H9 (cell line): ENCODE measurements at regions not wholly inside any gene's neighbourhood (a gene's known extent, or its start where the extent isn't known, plus 50 kb on each side); places are given as distances from the start of the nearest gene placed in this dataset.

Experiments used
- DNase-seq: peaks from one replicate; pipeline ENCODE4 v3.0.0-alpha.2; 2017
- H2AFZ ChIP-seq: one replicate; pipeline ENCODE4 v1.6.1; 2013; ENCODE audit warnings: mild to moderate bottlenecking, low read length, control low read depth, moderate library complexity
- H2AK5ac ChIP-seq: 2 replicates; pipeline ENCODE4 v1.6.1; 2013; ENCODE audit warnings: low read length, control low read depth, mixed read lengths; ENCODE audit not compliant: insufficient read length
- H2BK120ac ChIP-seq: one replicate; pipeline ENCODE4 v1.6.1; 2013; ENCODE audit warnings: low read depth, mild to moderate bottlenecking, low read length, control low read depth, inconsistent platforms; ENCODE audit not compliant: poor library complexity, severe bottlenecking
- H2BK12ac ChIP-seq: 2 replicates; pipeline ENCODE4 v1.6.1; 2013; ENCODE audit warnings: low read length, control low read depth, mixed read lengths, low read depth; ENCODE audit not compliant: insufficient read length
- H2BK15ac ChIP-seq: 2 replicates; pipeline ENCODE4 v1.6.1; 2013; ENCODE audit warnings: low read depth, low read length, control low read depth
- H2BK20ac ChIP-seq: one replicate; pipeline ENCODE4 v1.6.1; 2013; ENCODE audit warnings: low read depth, mild to moderate bottlenecking, low read length, control low read depth, inconsistent platforms; ENCODE audit not compliant: poor library complexity, severe bottlenecking
- H2BK5ac ChIP-seq: 2 replicates; pipeline ENCODE4 v1.6.1; 2013; ENCODE audit warnings: low read length, control low read depth, mixed read lengths; ENCODE audit not compliant: insufficient read length
- H3K14ac ChIP-seq: 2 replicates; pipeline ENCODE4 v1.6.1; 2013; ENCODE audit warnings: low read length, control low read depth; ENCODE audit not compliant: insufficient read depth
- H3K18ac ChIP-seq: 2 replicates; pipeline ENCODE4 v1.6.1; 2013; ENCODE audit warnings: low read depth, mild to moderate bottlenecking, mixed read lengths, low read length, control low read depth; ENCODE audit not compliant: insufficient read length
- H3K23ac ChIP-seq: 2 replicates; pipeline ENCODE4 v1.6.1; 2013; ENCODE audit warnings: low read length, control low read depth, mixed read lengths, low read depth; ENCODE audit not compliant: insufficient read length
- H3K23me2 ChIP-seq: 2 replicates; pipeline ENCODE4 v1.6.1; 2013; ENCODE audit warnings: low read depth, mild to moderate bottlenecking, mixed read lengths, low read length, control low read depth; ENCODE audit not compliant: insufficient read length, poor library complexity, severe bottlenecking
- H3K27ac ChIP-seq: 2 replicates; pipeline ENCODE4 v1.5.1; 2013; ENCODE audit warnings: low read length, control low read depth, mixed read lengths, low read depth; ENCODE audit not compliant: insufficient read length
- H3K27me3 ChIP-seq: 2 replicates; pipeline ENCODE4 v1.6.1; 2013; ENCODE audit warnings: low read length, control low read depth, inconsistent platforms; ENCODE audit not compliant: insufficient read depth
- H3K4ac ChIP-seq: 2 replicates; pipeline ENCODE4 v1.6.1; 2013; ENCODE audit warnings: low read depth, mild to moderate bottlenecking, control low read depth, inconsistent platforms, low read length, moderate library complexity
- H3K4me1 ChIP-seq: 2 replicates; pipeline ENCODE4 v1.6.1; 2013; ENCODE audit warnings: low read length, control low read depth, inconsistent platforms; ENCODE audit not compliant: insufficient read depth
- H3K4me2 ChIP-seq: 2 replicates; pipeline ENCODE4 v1.6.1; 2013; ENCODE audit warnings: low read length, control low read depth, mixed read lengths; ENCODE audit not compliant: insufficient read length, insufficient read depth
- H3K56ac ChIP-seq: 2 replicates; pipeline ENCODE4 v1.6.1; 2013; ENCODE audit warnings: low read depth, mild to moderate bottlenecking, mixed read lengths, low read length, control low read depth; ENCODE audit not compliant: insufficient read length
- H3K79me1 ChIP-seq: 2 replicates; pipeline ENCODE4 v1.6.1; 2013; ENCODE audit warnings: low read depth, mild to moderate bottlenecking, moderate library complexity, low read length, control low read depth, inconsistent platforms; ENCODE audit not compliant: insufficient read depth, poor library complexity, severe bottlenecking
- H3K79me2 ChIP-seq: 2 replicates; pipeline ENCODE4 v1.6.1; 2013; ENCODE audit warnings: low read length, control low read depth, inconsistent platforms; ENCODE audit not compliant: insufficient read depth
- H3K9ac ChIP-seq: 2 replicates; pipeline ENCODE4 v1.6.1; 2013; ENCODE audit warnings: low read length, control low read depth, mixed read lengths; ENCODE audit not compliant: insufficient read length; ENCODE audit errors: extremely low read depth
- H3K9me3 ChIP-seq: one replicate; pipeline ENCODE4 v1.6.1; 2013; ENCODE audit warnings: low read depth, low read length, inconsistent platforms; ENCODE audit not compliant: control insufficient read depth
- H3T11ph ChIP-seq: one replicate; pipeline ENCODE4 v1.6.1; 2013; ENCODE audit warnings: mild to moderate bottlenecking, low read length, control low read depth, inconsistent platforms
- H4K20me1 ChIP-seq: one replicate; pipeline ENCODE4 v1.6.1; 2013; ENCODE audit not compliant: control insufficient read depth, insufficient read length, insufficient read depth
- H4K5ac ChIP-seq: 2 replicates; pipeline ENCODE4 v1.6.1; 2013; ENCODE audit warnings: low read depth, mild to moderate bottlenecking, mixed read lengths, low read length, control low read depth; ENCODE audit not compliant: insufficient read length
- H4K8ac ChIP-seq: replicated peaks from 2 replicates; pipeline ENCODE4 v1.6.1; 2013; ENCODE audit warnings: low read length, control low read depth, mixed read lengths, low read depth; ENCODE audit not compliant: insufficient read length
- H4K91ac ChIP-seq: 2 replicates; pipeline ENCODE4 v1.6.1; 2013; ENCODE audit warnings: low read depth, mild to moderate bottlenecking, moderate library complexity, mixed read lengths, low read length, control low read depth; ENCODE audit not compliant: insufficient read length
- H3K27ac Mint-ChIP-seq, 3 experiments: 2 replicates in 2 of 3; 3 replicates in 1 of 3; pipeline ENCODE4 v1.8.0; 2020 to 2021; ENCODE audit warnings: mixed read lengths in 3 of 3, mild to moderate bottlenecking in 1 of 3, moderate library complexity in 1 of 3
- H3K27me3 Mint-ChIP-seq: 2 replicates; pipeline ENCODE4 v1.8.0; 2021; ENCODE audit warnings: low read depth, mild to moderate bottlenecking, moderate library complexity, mixed read lengths
- H3K36me3 Mint-ChIP-seq, 3 experiments: 2 replicates in 2 of 3; 3 replicates in 1 of 3; pipeline ENCODE4 v1.8.0; 2020 to 2021; ENCODE audit warnings: low read depth in 3 of 3, mixed read lengths in 3 of 3; ENCODE audit not compliant: insufficient read depth in 1 of 3
- H3K4me1 Mint-ChIP-seq, 2 experiments: 2 replicates each; pipeline ENCODE4 v1.8.0; 2020; ENCODE audit warnings: mixed read lengths in 2 of 2
- H3K4me3 Mint-ChIP-seq, 2 experiments: 2 replicates in 1 of 2; 3 replicates in 1 of 2; pipeline ENCODE4 v1.8.0; 2020 to 2021; ENCODE audit warnings: mild to moderate bottlenecking in 2 of 2, mixed read lengths in 2 of 2, moderate library complexity in 1 of 2
- H3K9me3 Mint-ChIP-seq, 2 experiments: 2 replicates in 1 of 2; 3 replicates in 1 of 2; pipeline ENCODE4 v1.8.0; 2020; ENCODE audit warnings: mild to moderate bottlenecking in 2 of 2, mixed read lengths in 2 of 2, moderate library complexity in 1 of 2
- WGBS: extraction: QIAGEN DNeasy Blood & Tissue Kit; methylation state at CpG from one replicate; pipeline ENCODE4 v1.1.7; 2013; ENCODE audit warnings: missing lambda C conversion rate, low lambda C conversion rate, mixed read lengths; ENCODE audit not compliant: insufficient read length; ENCODE audit errors: extremely low coverage; 5-methylcytosine and 5-hydroxymethylcytosine counted together
- TF ChIP-seq, protein P1 (sequence below): fragments of 200-600 bp; sonication (generic); conservative IDR thresholded peaks from 3 replicates; pipeline ENCODE4 v1.8.0; 2021; ENCODE audit warnings: antibody characterized with exemption, mild to moderate bottlenecking

DNA sequence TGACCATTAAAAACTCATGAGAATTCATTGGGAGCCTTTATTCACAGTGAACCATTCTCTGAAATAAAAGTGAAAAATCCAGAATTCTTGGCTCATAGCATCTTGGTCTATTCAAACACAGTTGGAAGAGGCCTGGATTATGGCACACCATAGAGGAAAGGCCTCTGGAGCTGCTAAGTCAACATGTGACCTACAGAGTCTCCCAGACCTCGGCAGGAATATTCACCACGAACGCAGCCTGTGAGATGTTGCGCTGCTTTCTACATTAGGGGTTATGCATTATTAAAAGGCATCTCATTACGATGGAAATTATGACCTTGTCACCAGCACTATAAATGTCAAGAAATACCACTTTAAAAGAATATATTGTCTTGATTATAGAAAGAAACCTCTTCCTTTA, 132.6 kb downstream of the EFNB2 start:
- Histone ChIP-seq H2BK20ac (no peak overlapping the region), H4K91ac (no peak overlapping the region), H3K9ac (no peak overlapping the region), H3K4me2 (no peak overlapping the region), H2AK5ac (no peak overlapping the region), H3K18ac (no peak overlapping the region), H2BK15ac (no peak overlapping the region), H3K23me2 (no peaks in the 10 kb centered on the region), H2BK120ac (no peak overlapping the region), H3K4me1 (peaks cover 4% of the 10 kb centered on the region; the same call in 1 of the 2 replicates), H3K23ac (no peak overlapping the region), H3K79me1 (no peaks in the 10 kb centered on the region), H3K4ac (no peak overlapping the region), H4K5ac (no peak overlapping the region), H2BK5ac (no peak overlapping the region), H3T11ph (no peak overlapping the region), H3K79me2 (no peaks in the 10 kb centered on the region), H2BK12ac (no peak overlapping the region), H3K14ac (no peak overlapping the region), H3K27me3 (no peaks in the 10 kb centered on the region), H4K8ac (no peak overlapping the region), H2AFZ (no peak overlapping the region), H3K27ac (no peak overlapping the region), H3K56ac (no peak overlapping the region), H3K9me3 (no peaks in the 10 kb centered on the region), H4K20me1 (no peaks in the 10 kb centered on the region)
- Mint-ChIP-seq H3K27ac (no peak overlapping the region), H3K4me3 (no peak overlapping the region), H3K36me3 (no peaks in the 10 kb centered on the region), H3K9me3 (no peaks in the 10 kb centered on the region), H3K27me3 (peaks cover 3% of the 10 kb centered on the region; the same call in 1 of the 2 replicates), H3K4me1 (peaks cover 24 to 25% of the 10 kb centered on the region in 2 experiments)
- WGBS = no CpG with 5 or more reads among the region's 5 CpGs
- DNase-seq = no peak
- TF ChIP-seq, protein P1, sequence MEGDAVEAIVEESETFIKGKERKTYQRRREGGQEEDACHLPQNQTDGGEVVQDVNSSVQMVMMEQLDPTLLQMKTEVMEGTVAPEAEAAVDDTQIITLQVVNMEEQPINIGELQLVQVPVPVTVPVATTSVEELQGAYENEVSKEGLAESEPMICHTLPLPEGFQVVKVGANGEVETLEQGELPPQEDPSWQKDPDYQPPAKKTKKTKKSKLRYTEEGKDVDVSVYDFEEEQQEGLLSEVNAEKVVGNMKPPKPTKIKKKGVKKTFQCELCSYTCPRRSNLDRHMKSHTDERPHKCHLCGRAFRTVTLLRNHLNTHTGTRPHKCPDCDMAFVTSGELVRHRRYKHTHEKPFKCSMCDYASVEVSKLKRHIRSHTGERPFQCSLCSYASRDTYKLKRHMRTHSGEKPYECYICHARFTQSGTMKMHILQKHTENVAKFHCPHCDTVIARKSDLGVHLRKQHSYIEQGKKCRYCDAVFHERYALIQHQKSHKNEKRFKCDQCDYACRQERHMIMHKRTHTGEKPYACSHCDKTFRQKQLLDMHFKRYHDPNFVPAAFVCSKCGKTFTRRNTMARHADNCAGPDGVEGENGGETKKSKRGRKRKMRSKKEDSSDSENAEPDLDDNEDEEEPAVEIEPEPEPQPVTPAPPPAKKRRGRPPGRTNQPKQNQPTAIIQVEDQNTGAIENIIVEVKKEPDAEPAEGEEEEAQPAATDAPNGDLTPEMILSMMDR = no peak
